GM23338 (cell line): ENCODE measurements at regions not wholly inside any gene's neighbourhood (a gene's known extent, or its start where the extent isn't known, plus 50 kb on each side); places are given as distances from the start of the nearest gene placed in this dataset.

Experiments
- ATAC-seq: fragments of 200-7000 bp; cut with Tn5 transposase; 3 replicates; pipeline ENCODE4 v1.9.1; 2020
- DNase-seq: peaks from one replicate; pipeline ENCODE4 v3.0.0-alpha.2; 2015; ENCODE audit warnings: low spot score
- H2AFZ ChIP-seq: fragments of 200-600 bp; sonication (generic); 2 replicates; pipeline ENCODE4 v1.8.0; 2016; ENCODE audit warnings: antibody characterized with exemption, mild to moderate bottlenecking, moderate library complexity
- H3F3A ChIP-seq: fragments of 200-600 bp; sonication (generic); replicated peaks from 2 replicates; pipeline ENCODE4 v1.8.0; 2017; ENCODE audit warnings: antibody characterized with exemption, mixed run types, low read depth
- H3K27ac ChIP-seq: fragments of 200-600 bp; sonication (generic); 2 replicates; pipeline ENCODE4 v1.6.1; 2016; ENCODE audit warnings: low read depth
- H3K27me3 ChIP-seq: fragments of 200-600 bp; sonication (generic); 2 replicates; pipeline ENCODE4 v1.8.0; 2016; ENCODE audit warnings: mild to moderate bottlenecking, mixed run types, moderate library complexity; ENCODE audit not compliant: insufficient read depth
- H3K36me3 ChIP-seq: fragments of 200-600 bp; sonication (generic); 2 replicates; pipeline ENCODE4 v1.8.0; 2016; ENCODE audit warnings: mild to moderate bottlenecking; ENCODE audit not compliant: insufficient read depth
- H3K4me1 ChIP-seq: fragments of 200-600 bp; sonication (generic); 2 replicates; pipeline ENCODE4 v1.8.0; 2016; ENCODE audit warnings: mild to moderate bottlenecking, moderate library complexity; ENCODE audit not compliant: insufficient read depth
- H3K4me2 ChIP-seq: fragments of 200-600 bp; sonication (generic); 2 replicates; pipeline ENCODE4 v1.7.1; 2017; ENCODE audit warnings: mixed run types
- H3K4me3 ChIP-seq: fragments of 200-600 bp; sonication (generic); 2 replicates; pipeline ENCODE4 v1.6.1; 2016; ENCODE audit warnings: mixed run types
- H3K79me2 ChIP-seq: fragments of 200-600 bp; sonication (generic); replicated peaks from 2 replicates; pipeline ENCODE4 v1.8.0; 2017; ENCODE audit warnings: mild to moderate bottlenecking; ENCODE audit not compliant: insufficient read depth
- H3K9me2 ChIP-seq: fragments of 200-600 bp; sonication (generic); 2 replicates; pipeline ENCODE4 v1.8.0; 2017; ENCODE audit not compliant: insufficient read depth
- H4K20me1 ChIP-seq: fragments of 200-600 bp; sonication (generic); replicated peaks from 2 replicates; pipeline ENCODE4 v1.8.0; 2017; ENCODE audit warnings: mild to moderate bottlenecking; ENCODE audit not compliant: insufficient read depth
- H3K27ac Mint-ChIP-seq: 2 replicates; pipeline ENCODE4 v1.8.0; 2020; ENCODE audit warnings: inconsistent platforms, mild to moderate bottlenecking, moderate library complexity, mixed read lengths
- H3K27me3 Mint-ChIP-seq: 3 replicates; pipeline ENCODE4 v1.8.0; 2022; ENCODE audit warnings: low read depth, mild to moderate bottlenecking, moderate library complexity, mixed read lengths, inconsistent platforms; ENCODE audit not compliant: insufficient read depth, poor library complexity
- H3K36me3 Mint-ChIP-seq: 3 replicates; pipeline ENCODE4 v1.8.0; 2021; ENCODE audit warnings: low read depth, mild to moderate bottlenecking, inconsistent platforms, moderate library complexity, mixed read lengths
- H3K4me1 Mint-ChIP-seq: 3 replicates; pipeline ENCODE4 v1.8.0; 2020; ENCODE audit warnings: mild to moderate bottlenecking, inconsistent platforms, mixed read lengths
- H3K4me3 Mint-ChIP-seq: 3 replicates; pipeline ENCODE4 v1.8.0; 2021; ENCODE audit warnings: moderate library complexity, mild to moderate bottlenecking, inconsistent platforms, mixed read lengths
- H3K9me3 Mint-ChIP-seq: 3 replicates; pipeline ENCODE4 v1.8.0; 2020; ENCODE audit warnings: moderate library complexity, mild to moderate bottlenecking, inconsistent platforms, mixed read lengths
- CREB1 ChIP-seq: fragments of 250-450 bp; sonication (Bioruptor Pico); IDR thresholded peaks from 2 replicates; pipeline ENCODE4 v1.5.0; 2020; ENCODE audit warnings: low read depth, mild to moderate bottlenecking, moderate library complexity
- EZH2 ChIP-seq: fragments of 200-600 bp; sonication (generic); IDR thresholded peaks from one replicate; pipeline ENCODE4 v1.8.0; 2017; ENCODE audit warnings: antibody characterized with exemption, mild to moderate bottlenecking, low read depth; ENCODE audit not compliant: unreplicated experiment
- EZH2phosphoT487 ChIP-seq: fragments of 200-600 bp; sonication (generic); IDR thresholded peaks from one replicate; pipeline ENCODE4 v1.8.1; 2018; ENCODE audit warnings: antibody characterized with exemption; ENCODE audit not compliant: unreplicated experiment
- JUNB ChIP-seq: IDR thresholded peaks from one replicate; pipeline ENCODE4 v1.6.1; 2016; ENCODE audit warnings: antibody characterized with exemption; ENCODE audit not compliant: unreplicated experiment
- NANOG ChIP-seq: IDR thresholded peaks from 2 replicates; pipeline ENCODE4 v1.6.1; 2016; ENCODE audit warnings: antibody characterized with exemption, borderline replicate concordance
- POLR2AphosphoS5 ChIP-seq: IDR thresholded peaks from 2 replicates; pipeline ENCODE4 v1.6.1; 2016; ENCODE audit warnings: antibody characterized with exemption, low read depth
- STAT1 ChIP-seq: IDR thresholded peaks from one replicate; pipeline ENCODE4 v1.6.1; 2016; ENCODE audit warnings: antibody characterized with exemption; ENCODE audit not compliant: unreplicated experiment
- ZNF114 ChIP-seq: fragments of 250-450 bp; sonication (Bioruptor Pico); IDR thresholded peaks from 2 replicates; pipeline ENCODE4 v1.5.0; 2020; ENCODE audit warnings: mild to moderate bottlenecking, moderate library complexity
- ZNF331 ChIP-seq: fragments of 250-450 bp; sonication (Bioruptor Pico); IDR thresholded peaks from 2 replicates; pipeline ENCODE4 v1.5.0; 2020; ENCODE audit warnings: low read depth, mild to moderate bottlenecking, moderate library complexity
- TF ChIP-seq, protein P1 (sequence below): fragments of 250-450 bp; sonication (Bioruptor Pico); IDR thresholded peaks from 2 replicates; pipeline ENCODE4 v1.5.0; 2020; ENCODE audit warnings: mild to moderate bottlenecking, moderate library complexity
- TF ChIP-seq, protein P2 (sequence below), 2 experiments: fragments of 200-600 bp in 1 of 2; sonication (generic) in 1 of 2; conservative IDR thresholded peaks; 2 replicates each; pipeline versions ENCODE4 v1.5.1 to v1.6.1; 2016 to 2017; ENCODE audit warnings: antibody characterized with exemption in 2 of 2, low read depth in 2 of 2, mild to moderate bottlenecking in 2 of 2, moderate library complexity in 1 of 2
- TF ChIP-seq, protein P3 (sequence below): IDR thresholded peaks from one replicate; pipeline ENCODE4 v1.6.1; 2018; ENCODE audit warnings: antibody characterized with exemption; ENCODE audit not compliant: unreplicated experiment
- TF ChIP-seq, protein P4 (sequence below): IDR thresholded peaks from 2 replicates; pipeline ENCODE4 v1.6.1; 2016; ENCODE audit warnings: antibody characterized with exemption

DNA sequence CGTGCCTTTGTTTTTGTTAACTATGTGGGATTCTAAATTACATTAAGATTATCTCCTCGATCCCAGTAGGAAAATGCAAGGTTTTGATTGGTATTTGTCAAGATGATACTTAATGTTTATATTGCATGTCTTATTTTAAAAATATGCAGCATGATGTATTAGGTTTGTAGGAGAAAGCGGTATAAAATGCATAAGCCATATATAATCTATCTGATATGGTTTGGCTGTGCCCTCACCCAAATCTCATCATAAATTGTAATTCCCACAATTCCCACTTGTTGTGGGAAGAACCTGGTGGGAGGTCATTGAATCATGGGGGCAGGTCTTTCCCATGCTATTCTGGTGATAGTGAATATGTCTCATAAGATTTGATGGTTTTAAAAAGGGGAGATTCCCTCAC lies 198.1 kb upstream of the NCAM2 start:
- Histone ChIP-seq H3K79me2 (no peaks in the 10 kb centered on the region), H3K4me2 (no peak overlapping the region), H3K27ac (no peak overlapping the region), H3K4me3 (no peak overlapping the region), H3K9me2 (no peaks in the 10 kb centered on the region), H4K20me1 (no peaks in the 10 kb centered on the region), H3K27me3 (no peaks in the 10 kb centered on the region), H3K4me1 (no peaks in the 10 kb centered on the region), H2AFZ (no peak overlapping the region), H3K36me3 (no peaks in the 10 kb centered on the region), H3F3A (no peaks in the 10 kb centered on the region)
- Mint-ChIP-seq H3K4me3 (no peak overlapping the region), H3K27me3 (no peaks in the 10 kb centered on the region), H3K4me1 (peaks cover 5% of the 10 kb centered on the region; the same call in 2 of the 3 replicates), H3K9me3 (peaks cover 3% of the 10 kb centered on the region; the same call in 1 of the 3 replicates), H3K36me3 (no peaks in the 10 kb centered on the region; the same call in 2 of the 3 replicates), H3K27ac (no peak overlapping the region)
- no peak for DNase-seq
- no peak for ATAC-seq
- TF ChIP-seq JUNB (no peak), STAT1 (no peak), EZH2phosphoT487 (no peak), POLR2AphosphoS5 (no peak), EZH2 (no peak), CREB1 (no peak), NANOG (no peak), ZNF114 (CRISPR knock-in tag) (no peak), ZNF331 (CRISPR knock-in tag) (no peak)
- TF ChIP-seq, protein P1, sequence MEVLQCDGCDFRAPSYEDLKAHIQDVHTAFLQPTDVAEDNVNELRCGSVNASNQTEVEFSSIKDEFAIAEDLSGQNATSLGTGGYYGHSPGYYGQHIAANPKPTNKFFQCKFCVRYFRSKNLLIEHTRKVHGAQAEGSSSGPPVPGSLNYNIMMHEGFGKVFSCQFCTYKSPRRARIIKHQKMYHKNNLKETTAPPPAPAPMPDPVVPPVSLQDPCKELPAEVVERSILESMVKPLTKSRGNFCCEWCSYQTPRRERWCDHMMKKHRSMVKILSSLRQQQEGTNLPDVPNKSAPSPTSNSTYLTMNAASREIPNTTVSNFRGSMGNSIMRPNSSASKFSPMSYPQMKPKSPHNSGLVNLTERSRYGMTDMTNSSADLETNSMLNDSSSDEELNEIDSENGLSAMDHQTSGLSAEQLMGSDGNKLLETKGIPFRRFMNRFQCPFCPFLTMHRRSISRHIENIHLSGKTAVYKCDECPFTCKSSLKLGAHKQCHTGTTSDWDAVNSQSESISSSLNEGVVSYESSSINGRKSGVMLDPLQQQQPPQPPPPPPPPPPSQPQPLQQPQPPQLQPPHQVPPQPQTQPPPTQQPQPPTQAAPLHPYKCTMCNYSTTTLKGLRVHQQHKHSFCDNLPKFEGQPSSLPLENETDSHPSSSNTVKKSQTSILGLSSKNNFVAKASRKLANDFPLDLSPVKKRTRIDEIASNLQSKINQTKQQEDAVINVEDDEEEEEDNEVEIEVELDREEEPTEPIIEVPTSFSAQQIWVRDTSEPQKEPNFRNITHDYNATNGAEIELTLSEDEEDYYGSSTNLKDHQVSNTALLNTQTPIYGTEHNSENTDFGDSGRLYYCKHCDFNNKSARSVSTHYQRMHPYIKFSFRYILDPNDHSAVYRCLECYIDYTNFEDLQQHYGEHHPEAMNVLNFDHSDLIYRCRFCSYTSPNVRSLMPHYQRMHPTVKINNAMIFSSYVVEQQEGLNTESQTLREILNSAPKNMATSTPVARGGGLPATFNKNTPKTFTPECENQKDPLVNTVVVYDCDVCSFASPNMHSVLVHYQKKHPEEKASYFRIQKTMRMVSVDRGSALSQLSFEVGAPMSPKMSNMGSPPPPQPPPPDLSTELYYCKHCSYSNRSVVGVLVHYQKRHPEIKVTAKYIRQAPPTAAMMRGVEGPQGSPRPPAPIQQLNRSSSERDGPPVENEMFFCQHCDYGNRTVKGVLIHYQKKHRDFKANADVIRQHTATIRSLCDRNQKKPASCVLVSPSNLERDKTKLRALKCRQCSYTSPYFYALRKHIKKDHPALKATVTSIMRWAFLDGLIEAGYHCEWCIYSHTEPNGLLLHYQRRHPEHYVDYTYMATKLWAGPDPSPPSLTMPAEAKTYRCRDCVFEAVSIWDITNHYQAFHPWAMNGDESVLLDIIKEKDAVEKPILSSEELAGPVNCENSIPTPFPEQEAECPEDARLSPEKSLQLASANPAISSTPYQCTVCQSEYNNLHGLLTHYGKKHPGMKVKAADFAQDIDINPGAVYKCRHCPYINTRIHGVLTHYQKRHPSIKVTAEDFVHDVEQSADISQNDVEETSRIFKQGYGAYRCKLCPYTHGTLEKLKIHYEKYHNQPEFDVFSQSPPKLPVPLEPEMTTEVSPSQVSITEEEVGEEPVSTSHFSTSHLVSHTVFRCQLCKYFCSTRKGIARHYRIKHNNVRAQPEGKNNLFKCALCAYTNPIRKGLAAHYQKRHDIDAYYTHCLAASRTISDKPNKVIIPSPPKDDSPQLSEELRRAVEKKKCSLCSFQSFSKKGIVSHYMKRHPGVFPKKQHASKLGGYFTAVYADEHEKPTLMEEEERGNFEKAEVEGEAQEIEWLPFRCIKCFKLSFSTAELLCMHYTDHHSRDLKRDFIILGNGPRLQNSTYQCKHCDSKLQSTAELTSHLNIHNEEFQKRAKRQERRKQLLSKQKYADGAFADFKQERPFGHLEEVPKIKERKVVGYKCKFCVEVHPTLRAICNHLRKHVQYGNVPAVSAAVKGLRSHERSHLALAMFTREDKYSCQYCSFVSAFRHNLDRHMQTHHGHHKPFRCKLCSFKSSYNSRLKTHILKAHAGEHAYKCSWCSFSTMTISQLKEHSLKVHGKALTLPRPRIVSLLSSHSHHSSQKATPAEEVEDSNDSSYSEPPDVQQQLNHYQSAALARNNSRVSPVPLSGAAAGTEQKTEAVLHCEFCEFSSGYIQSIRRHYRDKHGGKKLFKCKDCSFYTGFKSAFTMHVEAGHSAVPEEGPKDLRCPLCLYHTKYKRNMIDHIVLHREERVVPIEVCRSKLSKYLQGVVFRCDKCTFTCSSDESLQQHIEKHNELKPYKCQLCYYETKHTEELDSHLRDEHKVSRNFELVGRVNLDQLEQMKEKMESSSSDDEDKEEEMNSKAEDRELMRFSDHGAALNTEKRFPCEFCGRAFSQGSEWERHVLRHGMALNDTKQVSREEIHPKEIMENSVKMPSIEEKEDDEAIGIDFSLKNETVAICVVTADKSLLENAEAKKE (CRISPR knock-in tag) = no peak
- TF ChIP-seq, protein P2, sequence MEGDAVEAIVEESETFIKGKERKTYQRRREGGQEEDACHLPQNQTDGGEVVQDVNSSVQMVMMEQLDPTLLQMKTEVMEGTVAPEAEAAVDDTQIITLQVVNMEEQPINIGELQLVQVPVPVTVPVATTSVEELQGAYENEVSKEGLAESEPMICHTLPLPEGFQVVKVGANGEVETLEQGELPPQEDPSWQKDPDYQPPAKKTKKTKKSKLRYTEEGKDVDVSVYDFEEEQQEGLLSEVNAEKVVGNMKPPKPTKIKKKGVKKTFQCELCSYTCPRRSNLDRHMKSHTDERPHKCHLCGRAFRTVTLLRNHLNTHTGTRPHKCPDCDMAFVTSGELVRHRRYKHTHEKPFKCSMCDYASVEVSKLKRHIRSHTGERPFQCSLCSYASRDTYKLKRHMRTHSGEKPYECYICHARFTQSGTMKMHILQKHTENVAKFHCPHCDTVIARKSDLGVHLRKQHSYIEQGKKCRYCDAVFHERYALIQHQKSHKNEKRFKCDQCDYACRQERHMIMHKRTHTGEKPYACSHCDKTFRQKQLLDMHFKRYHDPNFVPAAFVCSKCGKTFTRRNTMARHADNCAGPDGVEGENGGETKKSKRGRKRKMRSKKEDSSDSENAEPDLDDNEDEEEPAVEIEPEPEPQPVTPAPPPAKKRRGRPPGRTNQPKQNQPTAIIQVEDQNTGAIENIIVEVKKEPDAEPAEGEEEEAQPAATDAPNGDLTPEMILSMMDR (conservative IDR thresholded peaks at IDR 0.05; ENCODE audit: low read depth in 2 of 2) = no peak
- TF ChIP-seq, protein P3, sequence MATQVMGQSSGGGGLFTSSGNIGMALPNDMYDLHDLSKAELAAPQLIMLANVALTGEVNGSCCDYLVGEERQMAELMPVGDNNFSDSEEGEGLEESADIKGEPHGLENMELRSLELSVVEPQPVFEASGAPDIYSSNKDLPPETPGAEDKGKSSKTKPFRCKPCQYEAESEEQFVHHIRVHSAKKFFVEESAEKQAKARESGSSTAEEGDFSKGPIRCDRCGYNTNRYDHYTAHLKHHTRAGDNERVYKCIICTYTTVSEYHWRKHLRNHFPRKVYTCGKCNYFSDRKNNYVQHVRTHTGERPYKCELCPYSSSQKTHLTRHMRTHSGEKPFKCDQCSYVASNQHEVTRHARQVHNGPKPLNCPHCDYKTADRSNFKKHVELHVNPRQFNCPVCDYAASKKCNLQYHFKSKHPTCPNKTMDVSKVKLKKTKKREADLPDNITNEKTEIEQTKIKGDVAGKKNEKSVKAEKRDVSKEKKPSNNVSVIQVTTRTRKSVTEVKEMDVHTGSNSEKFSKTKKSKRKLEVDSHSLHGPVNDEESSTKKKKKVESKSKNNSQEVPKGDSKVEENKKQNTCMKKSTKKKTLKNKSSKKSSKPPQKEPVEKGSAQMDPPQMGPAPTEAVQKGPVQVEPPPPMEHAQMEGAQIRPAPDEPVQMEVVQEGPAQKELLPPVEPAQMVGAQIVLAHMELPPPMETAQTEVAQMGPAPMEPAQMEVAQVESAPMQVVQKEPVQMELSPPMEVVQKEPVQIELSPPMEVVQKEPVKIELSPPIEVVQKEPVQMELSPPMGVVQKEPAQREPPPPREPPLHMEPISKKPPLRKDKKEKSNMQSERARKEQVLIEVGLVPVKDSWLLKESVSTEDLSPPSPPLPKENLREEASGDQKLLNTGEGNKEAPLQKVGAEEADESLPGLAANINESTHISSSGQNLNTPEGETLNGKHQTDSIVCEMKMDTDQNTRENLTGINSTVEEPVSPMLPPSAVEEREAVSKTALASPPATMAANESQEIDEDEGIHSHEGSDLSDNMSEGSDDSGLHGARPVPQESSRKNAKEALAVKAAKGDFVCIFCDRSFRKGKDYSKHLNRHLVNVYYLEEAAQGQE = no peak
- TF ChIP-seq, protein P4, sequence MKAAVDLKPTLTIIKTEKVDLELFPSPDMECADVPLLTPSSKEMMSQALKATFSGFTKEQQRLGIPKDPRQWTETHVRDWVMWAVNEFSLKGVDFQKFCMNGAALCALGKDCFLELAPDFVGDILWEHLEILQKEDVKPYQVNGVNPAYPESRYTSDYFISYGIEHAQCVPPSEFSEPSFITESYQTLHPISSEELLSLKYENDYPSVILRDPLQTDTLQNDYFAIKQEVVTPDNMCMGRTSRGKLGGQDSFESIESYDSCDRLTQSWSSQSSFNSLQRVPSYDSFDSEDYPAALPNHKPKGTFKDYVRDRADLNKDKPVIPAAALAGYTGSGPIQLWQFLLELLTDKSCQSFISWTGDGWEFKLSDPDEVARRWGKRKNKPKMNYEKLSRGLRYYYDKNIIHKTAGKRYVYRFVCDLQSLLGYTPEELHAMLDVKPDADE = no peak
